ENCODE measurements at regions not wholly inside any gene's neighbourhood (a gene's known extent, or its start where the extent isn't known, plus 50 kb on each side); places are given as distances from the start of the nearest gene placed in this dataset.

DNA sequence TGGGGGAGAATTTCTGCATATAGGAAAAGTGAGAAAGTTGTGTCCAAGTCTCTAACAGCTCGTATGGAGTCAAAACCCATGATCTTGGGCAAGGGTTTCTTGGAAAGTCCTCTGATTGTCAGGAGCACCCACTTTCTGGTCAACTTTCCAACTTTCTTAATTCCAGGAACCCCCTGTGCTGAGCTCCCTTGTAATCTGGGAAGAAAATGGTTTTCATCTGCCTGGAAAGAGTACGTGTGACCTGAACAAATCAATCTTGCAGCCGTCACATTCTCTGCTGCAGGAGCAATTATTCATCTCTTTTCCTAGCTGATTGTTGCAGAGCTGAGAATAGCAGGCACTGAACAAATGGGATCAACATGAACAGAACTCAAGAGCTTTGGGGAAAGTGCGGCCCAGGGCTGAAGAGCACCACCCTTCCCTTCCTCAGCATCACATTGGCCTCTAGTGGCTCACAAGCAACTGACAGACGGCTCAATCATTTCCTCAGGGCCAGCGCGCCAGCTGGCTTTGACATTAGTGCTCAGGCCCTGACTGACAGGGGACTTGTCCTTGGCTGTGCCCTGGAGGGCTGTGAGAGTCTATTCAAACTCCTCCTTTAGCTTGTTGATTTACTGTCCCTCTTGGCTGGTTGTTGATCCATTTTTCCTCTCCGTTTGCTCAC lies 295.2 kb downstream of the HLX start:
- TF ChIP-seq GATA2 (IDR thresholded peaks at IDR 0.05; ENCODE audit: low read depth, low read length) = no peak
- TF ChIP-seq GATA3 (IDR thresholded peaks at IDR 0.05; ENCODE audit: low read depth, low read length) = no peak

Measured in SH-SY5Y (cell line).